Spinal cord (tissue), 9 donors: ENCODE measurements at regions not wholly inside any gene's neighbourhood (a gene's known extent, or its start where the extent isn't known, plus 50 kb on each side); places are given as distances from the start of the nearest gene placed in this dataset.

Experiments
- DNase-seq, 6 donors: peaks; one replicate each; pipeline versions ENCODE4 v3.0.0 to v3.0.0-alpha.2; 2013 to 2015; ENCODE audit warnings: low spot score in 6 of 6, low read depth in 4 of 6
- H3K27ac ChIP-seq: one replicate; pipeline ENCODE4 v1.5.1; 2013; ENCODE audit warnings: low read depth, low read length, control low read depth
- H3K27me3 ChIP-seq: one replicate; pipeline ENCODE4 v1.6.1; 2013; ENCODE audit warnings: low read length; ENCODE audit not compliant: control insufficient read depth, insufficient read depth
- H3K36me3 ChIP-seq: one replicate; pipeline ENCODE4 v1.6.1; 2013; ENCODE audit warnings: low read length; ENCODE audit not compliant: control insufficient read depth, insufficient read depth
- H3K4me1 ChIP-seq: one replicate; pipeline ENCODE4 v1.6.1; 2013; ENCODE audit warnings: low read length; ENCODE audit not compliant: control insufficient read depth, insufficient read depth
- H3K4me3 ChIP-seq: one replicate; pipeline ENCODE4 v1.5.1; 2013; ENCODE audit warnings: low read depth, low read length, control low read depth
- H3K9me3 ChIP-seq: one replicate; pipeline ENCODE4 v1.6.1; 2013; ENCODE audit warnings: low read length; ENCODE audit not compliant: control insufficient read depth, insufficient read depth
- WGBS: methylation state at CpG from one replicate; pipeline ENCODE4 v1.1.5; 2013; ENCODE audit warnings: missing lambda C conversion rate; ENCODE audit not compliant: insufficient coverage; 5-methylcytosine and 5-hydroxymethylcytosine counted together
- donor health status: healthy.

- no CpG with 5 or more reads among the region's 6 CpGs for WGBS
- Histone ChIP-seq H3K9me3 (no peaks in the 10 kb centered on the region), H3K36me3 (no peaks in the 10 kb centered on the region), H3K4me1 (no peaks in the 10 kb centered on the region), H3K4me3 (no peak overlapping the region), H3K27ac (no peak overlapping the region), H3K27me3 (no peaks in the 10 kb centered on the region)
- peak in 1 of 6 donors; percentile 21 for DNase-seq
These were observed 192.1 kb upstream of the ADAMTS5 start for GRCh38 chr21:27158967-27159366.

DNA sequence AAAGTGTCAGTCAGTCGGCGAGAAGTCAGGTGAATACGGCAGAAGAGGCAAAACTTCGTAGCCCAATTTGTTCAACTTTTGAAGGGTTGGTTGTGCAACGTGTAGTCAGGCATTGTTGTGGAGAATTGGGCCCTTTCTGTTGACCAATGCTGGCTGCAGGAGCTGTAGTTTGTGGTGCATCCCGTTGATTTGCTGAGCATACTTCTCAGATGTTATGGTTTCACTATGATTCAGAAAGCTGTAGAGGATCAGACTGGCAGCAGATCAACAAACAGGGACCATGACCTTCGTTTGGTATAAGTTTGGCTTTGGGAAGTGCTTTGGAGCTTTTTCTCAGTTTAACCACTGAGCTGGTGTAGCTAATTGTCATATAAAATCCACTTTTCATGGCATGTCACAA, 190.2 kb upstream of the ADAMTS5 start:
- WGBS, result 94% methylated on average over 6 of the region's 7 CpGs
- no peak overlapping the region for H3K4me3 ChIP-seq
- no peak for DNase-seq
- no peak overlapping the region for H3K27ac ChIP-seq
- no peaks in the 10 kb centered on the region for H3K4me1 ChIP-seq
- H3K27me3 ChIP-seq, result no peaks in the 10 kb centered on the region
- H3K36me3 ChIP-seq, result no peaks in the 10 kb centered on the region
- H3K9me3 ChIP-seq, result no peaks in the 10 kb centered on the region

DNA sequence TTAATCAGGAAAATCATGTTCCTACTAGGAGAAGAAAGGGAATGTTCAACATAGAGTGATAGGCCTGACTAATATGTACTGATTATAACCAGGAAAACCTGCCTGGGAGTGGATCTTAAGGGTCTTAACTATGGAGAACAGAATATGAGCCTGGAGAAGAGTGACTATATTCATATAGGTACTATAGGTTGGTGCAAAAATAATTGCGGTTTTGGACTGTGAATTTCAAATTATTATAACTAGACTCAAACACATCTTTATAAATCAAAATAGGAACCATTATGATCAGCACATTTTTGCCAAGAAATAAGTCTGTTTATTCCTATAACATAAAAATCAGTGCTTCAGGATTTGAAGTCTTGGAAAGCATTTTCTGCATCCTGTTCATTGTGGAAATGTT, 189.8 kb upstream of the ADAMTS5 start:
- WGBS, result no CpG with 5 or more reads among the region's 1 CpG
- no peak for DNase-seq
- H3K4me1 ChIP-seq, result no peaks in the 10 kb centered on the region

DNA sequence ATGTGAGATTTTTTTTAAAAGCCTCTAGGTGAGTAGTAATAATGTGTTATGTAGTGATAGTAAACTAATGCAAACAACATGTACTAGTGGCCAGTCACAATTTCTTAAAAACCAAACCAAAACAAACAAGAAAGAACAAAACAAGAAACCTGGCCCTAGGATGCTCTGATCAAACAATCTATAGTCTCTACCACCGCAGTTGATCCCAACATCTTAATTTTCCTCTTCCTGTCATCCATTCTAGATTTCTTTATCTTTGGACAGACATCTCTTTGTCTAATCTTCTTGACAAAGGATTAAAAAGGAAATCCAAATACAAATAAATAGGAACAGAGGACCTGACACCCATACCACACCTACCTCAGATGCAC, 188.2 kb upstream of the ADAMTS5 start:
- Histone ChIP-seq H3K9me3 (no peaks in the 10 kb centered on the region), H3K36me3 (no peaks in the 10 kb centered on the region), H3K4me1 (no peaks in the 10 kb centered on the region), H3K27me3 (no peaks in the 10 kb centered on the region), H3K4me3 (no peak overlapping the region), H3K27ac (no peak overlapping the region)
- no peak for DNase-seq
- WGBS, result 100% methylated on average over 1 of the region's 1 CpG

More for the DNA sequence above, 189.8 kb upstream of the ADAMTS5 start:
- Histone ChIP-seq H3K36me3 (no peaks in the 10 kb centered on the region), H3K9me3 (no peaks in the 10 kb centered on the region), H3K27ac (no peak overlapping the region), H3K4me3 (no peak overlapping the region), H3K27me3 (no peaks in the 10 kb centered on the region)

GRCh38 chr21:27154451-27155129, 187.7 kb upstream of the ADAMTS5 start:
- Histone ChIP-seq H3K4me3 (no peak overlapping the region), H3K27ac (no peak overlapping the region), H3K9me3 (no peaks in the 10 kb centered on the region), H3K27me3 (no peaks in the 10 kb centered on the region), H3K4me1 (no peaks in the 10 kb centered on the region), H3K36me3 (no peaks in the 10 kb centered on the region)
- DNase-seq, result no peak
- 91% methylated on average over 2 of the region's 4 CpGs for WGBS

DNA sequence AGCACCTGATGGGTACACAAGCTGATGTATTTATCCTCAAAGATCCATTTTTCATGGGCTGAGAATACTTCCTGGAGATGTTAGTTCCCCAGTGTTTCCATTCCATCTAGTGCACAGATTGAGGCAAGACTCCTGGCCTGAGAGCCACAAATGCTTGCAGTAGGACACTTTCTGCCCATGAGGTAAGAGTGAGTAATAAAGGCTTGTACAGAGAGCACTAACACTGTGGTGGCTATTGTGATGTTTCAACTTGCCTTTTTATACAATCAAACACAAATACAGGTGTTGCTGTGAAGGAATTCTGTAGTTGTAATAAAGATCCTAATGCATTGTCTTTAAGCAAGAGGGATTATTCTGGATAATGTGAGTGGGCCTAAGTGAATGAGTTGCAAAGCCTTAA, 186.1 kb upstream of the ADAMTS5 start:
- H3K27ac ChIP-seq, result no peak overlapping the region
- no peaks in the 10 kb centered on the region for H3K27me3 ChIP-seq
- H3K4me3 ChIP-seq, result no peak overlapping the region
- no peaks in the 10 kb centered on the region for H3K4me1 ChIP-seq
- no peak for DNase-seq
- H3K36me3 ChIP-seq, result no peaks in the 10 kb centered on the region
- H3K9me3 ChIP-seq, result no peaks in the 10 kb centered on the region

DNA sequence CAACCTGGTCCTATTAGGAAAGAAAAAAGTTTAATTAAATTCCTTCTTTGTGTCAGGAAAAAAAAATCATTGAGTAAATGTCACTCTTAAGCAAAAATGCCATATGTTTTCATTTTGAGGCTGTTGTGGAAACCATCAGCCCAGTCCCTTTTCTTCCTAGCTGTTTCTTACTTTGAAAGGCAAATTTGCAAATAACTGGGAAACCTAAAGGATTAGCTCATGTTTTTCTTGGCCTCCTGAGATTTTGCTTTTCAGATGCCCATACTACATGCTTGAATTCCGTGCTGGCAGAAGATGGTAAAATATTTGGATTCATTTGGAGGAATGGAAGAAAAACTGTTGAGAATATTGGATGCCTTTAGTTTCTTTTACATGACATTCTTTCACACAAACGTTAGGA, 182.1 kb upstream of the ADAMTS5 start:
- H3K36me3 ChIP-seq, result no peaks in the 10 kb centered on the region
- H3K4me3 ChIP-seq, result no peak overlapping the region
- H3K9me3 ChIP-seq, result no peaks in the 10 kb centered on the region
- H3K27ac ChIP-seq, result no peak overlapping the region
- no peak for DNase-seq
- no peaks in the 10 kb centered on the region for H3K4me1 ChIP-seq
- no peaks in the 10 kb centered on the region for H3K27me3 ChIP-seq
- no CpG with 5 or more reads among the region's 2 CpGs for WGBS

GRCh38 chr21:27146268-27146667, 179.4 kb upstream of the ADAMTS5 start:
- no peak for DNase-seq
- Histone ChIP-seq H3K27me3 (no peaks in the 10 kb centered on the region), H3K4me3 (no peak overlapping the region), H3K27ac (no peak overlapping the region), H3K4me1 (no peaks in the 10 kb centered on the region), H3K9me3 (no peaks in the 10 kb centered on the region), H3K36me3 (no peaks in the 10 kb centered on the region)
- WGBS, result no CpG with 5 or more reads among the region's 1 CpG

GRCh38 chr21:27145134-27145798, 178.4 kb upstream of the ADAMTS5 start:
- Histone ChIP-seq H3K27me3 (no peaks in the 10 kb centered on the region), H3K9me3 (no peaks in the 10 kb centered on the region), H3K4me1 (no peaks in the 10 kb centered on the region), H3K4me3 (no peak overlapping the region), H3K27ac (no peak overlapping the region), H3K36me3 (no peaks in the 10 kb centered on the region)
- no peak for DNase-seq
- WGBS, result 100% methylated on average over 1 of the region's 6 CpGs

- no peak overlapping the region for H3K27ac ChIP-seq
- H3K27me3 ChIP-seq, result no peaks in the 10 kb centered on the region
- no peaks in the 10 kb centered on the region for H3K36me3 ChIP-seq
- H3K9me3 ChIP-seq, result no peaks in the 10 kb centered on the region
- DNase-seq, result no peak
- 96% methylated on average over 31 of the region's 31 CpGs for WGBS
- no peaks in the 10 kb centered on the region for H3K4me1 ChIP-seq
- H3K4me3 ChIP-seq, result no peak overlapping the region
These were observed 176.6 kb upstream of the ADAMTS5 start for GRCh38 chr21:27143476-27143875.
